Gastroesophageal sphincter (tissue), 3 donors: ENCODE measurements at regions not wholly inside any gene's neighbourhood (a gene's known extent, or its start where the extent isn't known, plus 50 kb on each side); places are given as distances from the start of the nearest gene placed in this dataset.

Experiments
- EP300 ChIP-seq: sonication (generic); formaldehyde crosslinking; IDR thresholded peaks from one replicate; pipeline ENCODE4 v1.6.1; 2017; ENCODE audit warnings: antibody characterized with exemption, mild to moderate bottlenecking
- POLR2A ChIP-seq, 2 donors: fragments of 450-650 bp; IDR thresholded peaks; one replicate each; pipeline ENCODE4 v1.6.1; 2017; ENCODE audit warnings: antibody characterized with exemption in 2 of 2, mild to moderate bottlenecking in 2 of 2, moderate library complexity in 1 of 2
- POLR2AphosphoS5 ChIP-seq: sonication (generic); formaldehyde crosslinking; IDR thresholded peaks from one replicate; pipeline ENCODE4 v1.6.1; 2017; ENCODE audit warnings: antibody characterized with exemption
- TF ChIP-seq, protein P1 (sequence below), 4 experiments: fragments of 200-600 bp in 2 of 4; fragments of 450-650 bp in 2 of 4; sonication (generic) in 1 of 4; IDR thresholded peaks; one replicate each; pipeline ENCODE4 v1.5.1; 2017 to 2019; ENCODE audit warnings: antibody characterized with exemption in 4 of 4, mild to moderate bottlenecking in 2 of 4, moderate library complexity in 2 of 4

DNA sequence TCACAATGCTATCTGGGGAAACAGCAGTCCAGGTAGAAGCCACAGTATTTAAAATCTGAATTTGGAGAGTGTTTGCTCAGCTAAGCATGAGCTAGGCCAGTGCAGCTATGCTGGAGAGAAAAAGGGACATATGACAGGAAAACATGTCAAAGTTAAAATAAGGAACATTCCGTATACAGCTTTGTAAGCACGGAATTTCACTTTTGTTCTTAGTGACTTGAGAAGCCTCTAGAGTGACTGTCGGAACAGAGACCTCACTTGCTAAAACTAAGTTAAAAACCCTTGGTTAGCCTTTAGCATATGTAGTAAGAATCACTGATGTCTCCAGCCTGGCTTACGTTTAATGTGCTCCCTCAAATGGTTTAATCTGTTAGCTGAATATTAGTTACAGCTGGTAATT is 661.7 kb downstream of the KCNT2 start:
- TF ChIP-seq POLR2A (IDR thresholded peaks at IDR 0.05) (no peak), POLR2AphosphoS5 (no peak), EP300 (no peak)
- TF ChIP-seq, protein P1, sequence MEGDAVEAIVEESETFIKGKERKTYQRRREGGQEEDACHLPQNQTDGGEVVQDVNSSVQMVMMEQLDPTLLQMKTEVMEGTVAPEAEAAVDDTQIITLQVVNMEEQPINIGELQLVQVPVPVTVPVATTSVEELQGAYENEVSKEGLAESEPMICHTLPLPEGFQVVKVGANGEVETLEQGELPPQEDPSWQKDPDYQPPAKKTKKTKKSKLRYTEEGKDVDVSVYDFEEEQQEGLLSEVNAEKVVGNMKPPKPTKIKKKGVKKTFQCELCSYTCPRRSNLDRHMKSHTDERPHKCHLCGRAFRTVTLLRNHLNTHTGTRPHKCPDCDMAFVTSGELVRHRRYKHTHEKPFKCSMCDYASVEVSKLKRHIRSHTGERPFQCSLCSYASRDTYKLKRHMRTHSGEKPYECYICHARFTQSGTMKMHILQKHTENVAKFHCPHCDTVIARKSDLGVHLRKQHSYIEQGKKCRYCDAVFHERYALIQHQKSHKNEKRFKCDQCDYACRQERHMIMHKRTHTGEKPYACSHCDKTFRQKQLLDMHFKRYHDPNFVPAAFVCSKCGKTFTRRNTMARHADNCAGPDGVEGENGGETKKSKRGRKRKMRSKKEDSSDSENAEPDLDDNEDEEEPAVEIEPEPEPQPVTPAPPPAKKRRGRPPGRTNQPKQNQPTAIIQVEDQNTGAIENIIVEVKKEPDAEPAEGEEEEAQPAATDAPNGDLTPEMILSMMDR (IDR thresholded peaks at IDR 0.05) = no peak
